ENCODE measurements at regions not wholly inside any gene's neighbourhood (a gene's known extent, or its start where the extent isn't known, plus 50 kb on each side); places are given as distances from the start of the nearest gene placed in this dataset.

GRCh38 chr9:108444400-108445358, 411.1 kb downstream of the ACTL7B start:
- H3K9ac ChIP-seq (ENCODE audit: insufficient read depth in 1 of 2, low read length in 2 of 2) = no peak overlapping the region
- H3K27ac ChIP-seq (ENCODE audit: low read depth in 1 of 2, low read length in 1 of 2) = no peak overlapping the region
- WGBS, 2 donors = 66 to 81% methylated on average over 5 of the region's 5 CpGs

GRCh38 chr9:108443741-108444140, 412.0 kb downstream of the ACTL7B start:
- no peak overlapping the region for H3K27ac ChIP-seq (ENCODE audit: low read depth in 1 of 2, low read length in 1 of 2)
- H3K36me3 ChIP-seq (ENCODE audit: control insufficient read depth in 4 of 4, insufficient read depth in 4 of 4, low read length in 4 of 4) = no peaks in the 10 kb centered on the region
- no peak for DNase-seq
- TF ChIP-seq CTCF (IDR thresholded peaks at IDR 0.05; ENCODE audit: control extremely low read depth, extremely low read depth) = no peak
- 56 to 73% methylated on average over 3 of the region's 3 CpGs for WGBS, 2 donors
- peaks cover 0 to 1% (median 0%) of the 10 kb centered on the region in 5 donors for H3K4me1 ChIP-seq (ENCODE audit: control insufficient read depth in 5 of 5, insufficient read depth in 5 of 5, low read length in 5 of 5)
- H3K4me3 ChIP-seq = no peak overlapping the region
- no peak overlapping the region for H3K9ac ChIP-seq (ENCODE audit: insufficient read depth in 1 of 2, low read length in 2 of 2)
- ATAC-seq (ENCODE audit: insufficient read depth, low FRiP score) = no peak
- peaks cover 0 to 2% (median 0%) of the 10 kb centered on the region in 4 donors for H3K9me3 ChIP-seq (ENCODE audit: control insufficient read depth in 4 of 4, insufficient read depth in 3 of 4, low read length in 3 of 4)
- H3K27me3 ChIP-seq (ENCODE audit: control insufficient read depth in 3 of 3, insufficient read depth in 3 of 3, low read length in 2 of 3) = no peaks in the 10 kb centered on the region

More at GRCh38 chr9:108444400-108445358, 411.1 kb downstream of the ACTL7B start:
- Histone ChIP-seq H3K27me3 (ENCODE audit: control insufficient read depth in 3 of 3, insufficient read depth in 3 of 3, low read length in 2 of 3) (no peaks in the 10 kb centered on the region), H3K4me1 (ENCODE audit: control insufficient read depth in 5 of 5, insufficient read depth in 5 of 5, low read length in 5 of 5) (peaks cover 0 to 1% (median 0%) of the 10 kb centered on the region in 5 donors), H3K9me3 (ENCODE audit: control insufficient read depth in 4 of 4, insufficient read depth in 3 of 4, low read length in 3 of 4) (peaks cover 0 to 2% (median 0%) of the 10 kb centered on the region in 4 donors), H3K4me3 (no peak overlapping the region), H3K36me3 (ENCODE audit: control insufficient read depth in 4 of 4, insufficient read depth in 4 of 4, low read length in 4 of 4) (no peaks in the 10 kb centered on the region)
- no peak for TF ChIP-seq CTCF (IDR thresholded peaks at IDR 0.05; ENCODE audit: control extremely low read depth, extremely low read depth)
- ATAC-seq (ENCODE audit: insufficient read depth, low FRiP score) (no peak), DNase-seq (peak; percentile 19 to 57 (median 32))

- Histone ChIP-seq H3K9ac (ENCODE audit: insufficient read depth in 1 of 2, low read length in 2 of 2) (no peak overlapping the region), H3K4me3 (no peak overlapping the region), H3K9me3 (ENCODE audit: control insufficient read depth in 4 of 4, insufficient read depth in 3 of 4, low read length in 3 of 4) (peaks cover 0 to 2% (median 0%) of the 10 kb centered on the region in 4 donors), H3K27me3 (ENCODE audit: control insufficient read depth in 3 of 3, insufficient read depth in 3 of 3, low read length in 2 of 3) (no peaks in the 10 kb centered on the region), H3K36me3 (ENCODE audit: control insufficient read depth in 4 of 4, insufficient read depth in 4 of 4, low read length in 4 of 4) (no peaks in the 10 kb centered on the region), H3K4me1 (ENCODE audit: control insufficient read depth in 5 of 5, insufficient read depth in 5 of 5, low read length in 5 of 5) (peaks cover 0 to 1% (median 0%) of the 10 kb centered on the region in 5 donors), H3K27ac (ENCODE audit: low read depth in 1 of 2, low read length in 1 of 2) (no peak overlapping the region)
- TF ChIP-seq CTCF (IDR thresholded peaks at IDR 0.05; ENCODE audit: control extremely low read depth, extremely low read depth) = no peak
- DNase-seq (peak in 2 of 3 donors; percentile 31 to 35), ATAC-seq (ENCODE audit: insufficient read depth, low FRiP score) (no peak)
- WGBS, 2 donors = 48 to 66% methylated on average over 6 of the region's 6 CpGs
These were observed 412.7 kb downstream of the ACTL7B start for GRCh38 chr9:108443019-108443633.
